NCI-H1694 treated with DMSO at 0.1 percent for 48 hours (cell line): ENCODE measurements at regions not wholly inside any gene's neighbourhood (a gene's known extent, or its start where the extent isn't known, plus 50 kb on each side); places are given as distances from the start of the nearest gene placed in this dataset.
"Not testable (repeated sequence)": the region's sequence is repeated elsewhere in the genome, so short reads cannot be mapped to it uniquely, and the experiment has no call there.

Source experiments
- DNase-seq: peaks from one replicate; lab custom pipeline; 2025; lab: John Stamatoyannopoulos, UW

GRCh38 chr1:74946388-74946787 is 187.8 kb upstream of the LHX8 start:
- DNase-seq, result no peak

- not testable (repeated sequence) for DNase-seq
Measured at GRCh38 chr1:74949348-74949747, 184.8 kb upstream of the LHX8 start.

- not testable (repeated sequence) for DNase-seq
Measured at GRCh38 chr1:74951981-74952380, 182.2 kb upstream of the LHX8 start.

- DNase-seq, result no peak
Measured at GRCh38 chr1:74952786-74953185, 181.4 kb upstream of the LHX8 start.

GRCh38 chr1:74953622-74954021 is 180.6 kb upstream of the LHX8 start:
- DNase-seq, result no peak

GRCh38 chr1:74963120-74963519 is 171.1 kb upstream of the LHX8 start:
- no peak for DNase-seq

GRCh38 chr1:74964508-74965102 is 169.6 kb upstream of the LHX8 start:
- DNase-seq, result peak; percentile 87

- DNase-seq, result no peak
Measured at GRCh38 chr1:74969566-74970135, 164.5 kb upstream of the LHX8 start.

GRCh38 chr1:74971982-74972381 is 162.2 kb upstream of the LHX8 start:
- DNase-seq, result no peak

GRCh38 chr1:74976491-74976890 is 157.7 kb upstream of the LHX8 start:
- DNase-seq, result no peak

- DNase-seq, result not testable (repeated sequence)
Measured at GRCh38 chr1:74992448-74992847, 141.7 kb upstream of the LHX8 start.

- no peak for DNase-seq
Measured at GRCh38 chr1:74995821-74996220, 138.4 kb upstream of the LHX8 start.

GRCh38 chr1:75010547-75010946 is 123.6 kb upstream of the LHX8 start:
- DNase-seq, result no peak

GRCh38 chr1:75014250-75014649 is 119.9 kb upstream of the LHX8 start:
- no peak for DNase-seq

GRCh38 chr1:75023005-75023404 is 111.2 kb upstream of the LHX8 start:
- DNase-seq, result no peak

GRCh38 chr1:75034376-75034775 is 99.8 kb upstream of the LHX8 start:
- DNase-seq, result no peak

GRCh38 chr1:75035536-75035935 is 98.7 kb upstream of the LHX8 start:
- no peak for DNase-seq

GRCh38 chr1:75053207-75053606 is 81.0 kb upstream of the LHX8 start:
- DNase-seq, result peak; percentile 12

GRCh38 chr1:75058424-75058823 is 75.8 kb upstream of the LHX8 start:
- no peak for DNase-seq

- no peak for DNase-seq
Measured at GRCh38 chr1:75062111-75062510, 72.1 kb upstream of the LHX8 start.

- no peak for DNase-seq
Measured at GRCh38 chr1:75067975-75068374, 66.2 kb upstream of the LHX8 start.

GRCh38 chr1:75074831-75075395 is 59.3 kb upstream of the LHX8 start:
- no peak for DNase-seq

GRCh38 chr1:75079538-75080290 is 54.5 kb upstream of the LHX8 start:
- DNase-seq, result no peak
